ENCODE measurements at regions not wholly inside any gene's neighbourhood (a gene's known extent, or its start where the extent isn't known, plus 50 kb on each side); places are given as distances from the start of the nearest gene placed in this dataset.
"Not testable (repeated sequence)": the region's sequence is repeated elsewhere in the genome, so short reads cannot be mapped to it uniquely, and the experiment has no call there.

DNA sequence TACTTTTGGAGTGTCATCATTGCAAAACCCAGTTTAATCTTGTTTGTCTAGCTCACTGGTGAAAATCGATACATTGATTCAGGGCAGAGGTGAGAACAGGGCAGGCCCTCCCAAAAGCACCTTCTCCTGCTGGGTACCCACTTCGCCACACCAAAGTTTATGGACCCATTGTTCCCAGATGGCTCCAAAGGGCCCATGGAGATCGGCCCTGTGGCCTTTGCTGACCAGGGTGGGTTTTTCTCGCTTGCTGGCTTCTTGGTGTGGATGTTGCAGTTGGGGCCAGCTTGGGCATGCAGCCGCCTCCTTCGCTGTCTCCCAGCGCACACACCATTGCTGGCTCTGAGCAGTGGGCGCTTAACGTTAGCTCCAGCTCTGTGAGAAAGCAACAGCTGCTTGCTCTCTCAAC is 178.1 kb upstream of the PDE10A start:
- H3K9ac ChIP-seq (ENCODE audit: low read length): no peak overlapping the region
- no TSS peak for BruUV-seq (replicated peaks)
- H4K20me1 ChIP-seq (ENCODE audit: low read length): no peaks in the 10 kb centered on the region
- H3K9me2 ChIP-seq (replicated peaks; ENCODE audit: low read length): no peaks in the 10 kb centered on the region
- H3K27ac ChIP-seq (ENCODE audit: low read length): no peak overlapping the region
- intact Hi-C loops (cut with micrococcal nuclease): no loop called here
- TF ChIP-seq, protein P1, sequence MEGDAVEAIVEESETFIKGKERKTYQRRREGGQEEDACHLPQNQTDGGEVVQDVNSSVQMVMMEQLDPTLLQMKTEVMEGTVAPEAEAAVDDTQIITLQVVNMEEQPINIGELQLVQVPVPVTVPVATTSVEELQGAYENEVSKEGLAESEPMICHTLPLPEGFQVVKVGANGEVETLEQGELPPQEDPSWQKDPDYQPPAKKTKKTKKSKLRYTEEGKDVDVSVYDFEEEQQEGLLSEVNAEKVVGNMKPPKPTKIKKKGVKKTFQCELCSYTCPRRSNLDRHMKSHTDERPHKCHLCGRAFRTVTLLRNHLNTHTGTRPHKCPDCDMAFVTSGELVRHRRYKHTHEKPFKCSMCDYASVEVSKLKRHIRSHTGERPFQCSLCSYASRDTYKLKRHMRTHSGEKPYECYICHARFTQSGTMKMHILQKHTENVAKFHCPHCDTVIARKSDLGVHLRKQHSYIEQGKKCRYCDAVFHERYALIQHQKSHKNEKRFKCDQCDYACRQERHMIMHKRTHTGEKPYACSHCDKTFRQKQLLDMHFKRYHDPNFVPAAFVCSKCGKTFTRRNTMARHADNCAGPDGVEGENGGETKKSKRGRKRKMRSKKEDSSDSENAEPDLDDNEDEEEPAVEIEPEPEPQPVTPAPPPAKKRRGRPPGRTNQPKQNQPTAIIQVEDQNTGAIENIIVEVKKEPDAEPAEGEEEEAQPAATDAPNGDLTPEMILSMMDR (conservative IDR thresholded peaks at IDR 0.05; ENCODE audit: low read depth, low read length): no peak
- no peak for TF ChIP-seq EZH2phosphoT487 (IDR thresholded peaks at IDR 0.05; ENCODE audit: borderline replicate concordance, low read length)
- TF ChIP-seq EZH2 (IDR thresholded peaks at IDR 0.05; ENCODE audit: low read length, unreplicated experiment): no peak
- no peaks in the 10 kb centered on the region for H3K79me2 ChIP-seq (ENCODE audit: low read length)
- no peaks in the 10 kb centered on the region for H3K36me3 ChIP-seq (ENCODE audit: low read depth, low read length)
- 0 out of 2 replicates have a peak, but pooled peaks cover 4% of the 10 kb centered on the region for H3K4me1 ChIP-seq (ENCODE audit: insufficient read depth, low read length)
- no peak overlapping the region for H3K4me2 ChIP-seq (ENCODE audit: low read length)
- CTCF ChIA-PET: no interaction called here
- POLR2A ChIA-PET (ENCODE audit: unreplicated experiment): no interaction called here
- no peaks in the 10 kb centered on the region for H3K27me3 ChIP-seq (ENCODE audit: low read length)
- H3F3A ChIP-seq (ENCODE audit: low read length, unreplicated experiment): no peaks in the 10 kb centered on the region
- ATAC-seq (no peak), DNase-seq (no peak)
- no peaks in the 10 kb centered on the region for H3K9me3 ChIP-seq (ENCODE audit: low read length)
- H2AFZ ChIP-seq (ENCODE audit: low read length): no peak overlapping the region
- no peak overlapping the region for H3K4me3 ChIP-seq (ENCODE audit: low read length)

DNA sequence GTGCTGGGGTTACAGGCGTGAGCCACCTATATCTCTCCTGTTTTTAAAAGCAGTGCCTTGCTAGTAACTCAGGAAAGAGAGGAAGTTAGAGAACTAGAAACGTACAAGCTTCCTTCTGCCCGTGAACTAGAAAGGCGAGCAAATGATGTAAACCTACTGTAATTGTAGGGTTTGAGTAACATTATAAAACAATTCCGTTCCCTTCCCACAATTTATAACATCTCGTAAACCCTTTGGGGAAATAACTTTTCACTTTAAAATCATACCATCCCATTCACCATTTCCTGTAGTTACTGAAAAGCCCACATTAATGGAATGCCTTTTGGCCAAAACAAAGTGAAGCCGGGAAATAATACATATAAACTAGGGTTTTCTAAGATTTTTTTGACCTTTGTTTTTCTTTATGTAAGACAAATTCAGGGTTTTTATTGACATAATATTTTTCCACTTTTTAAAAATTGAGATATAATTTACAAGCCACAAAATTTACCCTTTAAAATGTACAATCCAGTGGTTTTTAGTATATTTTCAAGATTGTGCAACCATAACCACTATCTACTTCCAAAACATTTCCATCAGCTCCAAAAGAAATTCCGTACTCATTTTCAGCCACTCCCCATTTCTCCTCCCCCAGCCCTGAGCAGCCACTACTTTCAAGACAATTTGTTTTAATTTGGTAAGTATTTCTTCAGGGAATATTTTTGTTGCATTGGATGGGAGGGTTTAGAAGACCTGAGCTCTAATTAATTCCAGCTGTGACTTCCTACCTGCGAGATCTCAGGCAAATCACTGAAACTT is 175.1 kb upstream of the PDE10A start:
- TF ChIP-seq EZH2phosphoT487 (IDR thresholded peaks at IDR 0.05; ENCODE audit: borderline replicate concordance, low read length): no peak
- TF ChIP-seq, protein P1 (conservative IDR thresholded peaks at IDR 0.05; ENCODE audit: low read depth, low read length): no peak
- no peak for TF ChIP-seq EZH2 (IDR thresholded peaks at IDR 0.05; ENCODE audit: low read length, unreplicated experiment)
- no peaks in the 10 kb centered on the region for H3K27me3 ChIP-seq (ENCODE audit: low read length)
- H3K9ac ChIP-seq (ENCODE audit: low read length): no peak overlapping the region
- H3K4me1 ChIP-seq (ENCODE audit: insufficient read depth, low read length): no peaks in the 10 kb centered on the region
- no peak overlapping the region for H3K27ac ChIP-seq (ENCODE audit: low read length)
- H3K79me2 ChIP-seq (ENCODE audit: low read length): no peaks in the 10 kb centered on the region
- H2AFZ ChIP-seq (ENCODE audit: low read length): no peak overlapping the region
- CTCF ChIA-PET: no interaction called here
- intact Hi-C loops (cut with micrococcal nuclease): no loop called here
- DNase-seq (no peak), ATAC-seq (no peak)
- POLR2A ChIA-PET (ENCODE audit: unreplicated experiment): no interaction called here
- no TSS peak for BruUV-seq (replicated peaks)
- no peak overlapping the region for H3K4me2 ChIP-seq (ENCODE audit: low read length)
- no peaks in the 10 kb centered on the region for H3K9me2 ChIP-seq (replicated peaks; ENCODE audit: low read length)
- no peaks in the 10 kb centered on the region for H3F3A ChIP-seq (ENCODE audit: low read length, unreplicated experiment)
- no peaks in the 10 kb centered on the region for H3K36me3 ChIP-seq (ENCODE audit: low read depth, low read length)
- no peaks in the 10 kb centered on the region for H3K9me3 ChIP-seq (ENCODE audit: low read length)
- H4K20me1 ChIP-seq (ENCODE audit: low read length): no peaks in the 10 kb centered on the region
- no peak overlapping the region for H3K4me3 ChIP-seq (ENCODE audit: low read length)

DNA sequence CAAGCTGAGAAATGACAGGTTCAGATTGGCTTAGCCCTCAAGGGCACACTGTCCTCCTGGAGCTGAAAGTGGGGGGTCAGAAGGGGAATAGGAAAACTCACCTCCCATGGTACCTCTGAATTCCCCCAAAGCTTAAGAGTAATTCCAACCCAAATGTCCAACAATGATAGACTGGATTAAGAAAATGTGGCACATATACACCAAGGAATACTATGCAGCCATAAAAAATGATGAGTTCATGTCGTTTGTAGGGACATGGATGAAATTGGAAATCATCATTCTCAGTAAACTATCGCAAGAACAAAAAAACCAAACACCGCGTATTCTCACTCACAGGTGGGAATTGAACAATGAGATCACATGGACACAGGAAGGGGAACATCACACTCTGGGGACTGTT is 173.6 kb upstream of the PDE10A start:
- ATAC-seq; H3K9me3 ChIP-seq (ENCODE audit: low read length); H3K4me2 ChIP-seq (ENCODE audit: low read length); H3K9ac ChIP-seq (ENCODE audit: low read length); POLR2A ChIA-PET (ENCODE audit: unreplicated experiment); CTCF ChIA-PET; H3K27ac ChIP-seq (ENCODE audit: low read length); H3K36me3 ChIP-seq (ENCODE audit: low read depth, low read length); DNase-seq; H3K79me2 ChIP-seq (ENCODE audit: low read length); H3K4me3 ChIP-seq (ENCODE audit: low read length); BruUV-seq (replicated peaks); H3K27me3 ChIP-seq (ENCODE audit: low read length); H2AFZ ChIP-seq (ENCODE audit: low read length); H3K9me2 ChIP-seq (replicated peaks; ENCODE audit: low read length); H3F3A ChIP-seq (ENCODE audit: low read length, unreplicated experiment); intact Hi-C loops (cut with micrococcal nuclease); H4K20me1 ChIP-seq (ENCODE audit: low read length); H3K4me1 ChIP-seq (ENCODE audit: insufficient read depth, low read length): not testable (repeated sequence)
